Activated CD4-positive, CD25-positive, alpha-beta regulatory T cell treated with anti-CD3 and anti-CD28 coated beads, Interleukin-2, amount 50 U/mL, for 72 hours (primary cell): ENCODE measurements at regions not wholly inside any gene's neighbourhood (a gene's known extent, or its start where the extent isn't known, plus 50 kb on each side); places are given as distances from the start of the nearest gene placed in this dataset.
"Not testable (repeated sequence)": the region's sequence is repeated elsewhere in the genome, so short reads cannot be mapped to it uniquely, and the experiment has no call there.

ENCODE experiments used
- DNase-seq: peaks from one replicate; pipeline ENCODE4 v3.0.0; 2021

- DNase-seq, result no peak
Measured at GRCh38 chr6:144744720-144745119, 459.6 kb downstream of the UTRN start.

DNA sequence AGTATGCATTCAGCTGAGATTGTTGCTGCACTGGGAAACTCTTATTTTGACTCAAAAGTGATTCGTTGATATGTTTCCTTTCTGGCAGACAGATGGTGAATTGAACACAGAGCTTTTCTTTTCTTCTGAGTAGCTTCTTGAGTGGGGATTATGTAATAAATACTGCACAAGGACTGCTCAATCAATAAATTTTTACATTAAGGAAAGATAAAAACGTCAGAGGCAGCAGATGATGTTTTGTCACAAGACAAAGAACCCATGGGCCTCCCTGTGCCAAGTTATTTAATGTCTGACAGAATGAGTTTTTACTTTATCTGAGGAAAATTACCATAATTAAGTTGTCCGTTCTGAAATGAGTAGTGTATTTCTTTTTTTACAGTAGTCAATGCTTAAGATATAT lies 460.3 kb downstream of the UTRN start:
- no peak for DNase-seq

- DNase-seq, result no peak
Measured at GRCh38 chr6:144746902-144747469, 461.9 kb downstream of the UTRN start.

DNA sequence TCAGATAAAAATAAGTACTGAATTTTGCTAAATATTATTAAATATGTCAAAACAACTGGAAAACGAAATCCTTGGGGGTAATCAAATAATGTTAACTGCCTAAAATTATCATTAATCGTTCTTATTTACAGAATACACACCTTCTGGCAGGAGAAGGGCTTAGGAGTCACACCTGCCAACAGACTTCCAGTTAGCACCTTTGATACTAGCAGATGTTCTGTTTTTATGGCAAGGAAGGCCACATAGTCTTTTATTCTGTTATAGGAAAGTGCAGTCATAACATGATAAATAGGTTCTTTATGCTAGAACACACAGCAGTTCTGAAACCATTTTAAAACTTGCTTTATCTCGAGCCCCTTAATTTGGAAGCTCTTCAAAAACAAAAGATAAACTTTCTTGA lies 464.1 kb downstream of the UTRN start:
- no peak for DNase-seq

- DNase-seq, result no peak
Measured at GRCh38 chr6:144753023-144753705, 468.0 kb downstream of the UTRN start.

DNA sequence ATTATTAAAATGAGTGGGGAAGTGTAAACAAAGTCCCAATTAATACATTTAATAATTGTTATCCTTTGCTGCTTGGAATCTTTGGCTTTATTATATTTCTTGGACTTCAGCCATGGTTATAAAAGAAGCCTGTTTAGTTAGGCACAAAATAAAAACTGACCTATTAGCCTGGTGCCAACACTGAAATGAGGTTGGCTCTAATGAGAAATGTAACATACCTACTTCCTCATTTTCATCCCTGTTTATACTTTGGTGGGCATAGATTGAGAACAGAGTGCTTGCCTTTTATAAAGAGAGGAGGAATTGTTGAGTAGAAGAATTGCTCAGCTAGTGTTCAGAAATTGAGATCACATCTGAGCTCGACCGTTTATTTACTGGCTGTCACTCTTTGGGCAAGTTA lies 471.3 kb downstream of the UTRN start:
- DNase-seq, result no peak

- no peak for DNase-seq
Measured at GRCh38 chr6:144757299-144757698, 472.2 kb downstream of the UTRN start.

DNA sequence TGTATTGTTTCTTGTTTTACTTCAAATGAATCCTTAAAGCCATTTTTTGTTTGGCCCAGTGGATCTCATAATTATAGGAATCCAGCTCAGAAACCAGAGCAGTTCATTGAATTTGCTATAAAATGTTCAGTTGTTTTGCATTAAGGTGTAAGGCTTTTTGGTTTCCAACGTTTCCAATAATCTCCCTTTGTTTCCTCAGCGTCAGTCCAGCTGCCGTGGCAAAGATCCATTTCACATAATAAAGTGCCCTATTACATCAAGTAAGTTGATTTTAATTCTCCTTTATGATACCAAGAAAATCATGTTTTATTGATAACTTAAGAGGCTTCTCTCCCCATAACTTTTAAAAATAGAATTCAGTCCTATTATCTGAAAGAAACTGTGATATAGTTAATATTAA lies 472.6 kb downstream of the UTRN start:
- no peak for DNase-seq

- no peak for DNase-seq
Measured at GRCh38 chr6:144758602-144759001, 473.5 kb downstream of the UTRN start.

GRCh38 chr6:144762469-144762868 lies 477.3 kb downstream of the UTRN start:
- no peak for DNase-seq

DNA sequence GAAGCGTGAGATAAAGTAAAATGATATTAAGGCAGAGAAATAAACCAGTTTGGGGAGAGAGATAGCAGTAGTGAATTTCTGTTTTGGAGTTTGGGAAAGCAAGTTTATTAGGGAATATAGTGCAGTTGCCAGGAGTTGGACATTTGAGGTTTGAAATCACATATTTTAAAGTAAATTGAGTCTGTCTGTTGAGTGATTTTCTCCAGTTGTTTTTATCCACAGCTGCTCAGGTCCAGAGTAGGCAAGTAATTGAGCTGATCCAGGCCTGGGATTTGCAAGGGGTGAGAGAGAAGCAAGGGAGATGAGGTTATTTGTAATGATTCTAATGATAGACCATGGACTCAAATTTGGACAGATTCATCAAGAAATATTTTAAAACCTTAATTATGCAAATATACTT lies 481.9 kb downstream of the UTRN start:
- DNase-seq, result no peak

DNA sequence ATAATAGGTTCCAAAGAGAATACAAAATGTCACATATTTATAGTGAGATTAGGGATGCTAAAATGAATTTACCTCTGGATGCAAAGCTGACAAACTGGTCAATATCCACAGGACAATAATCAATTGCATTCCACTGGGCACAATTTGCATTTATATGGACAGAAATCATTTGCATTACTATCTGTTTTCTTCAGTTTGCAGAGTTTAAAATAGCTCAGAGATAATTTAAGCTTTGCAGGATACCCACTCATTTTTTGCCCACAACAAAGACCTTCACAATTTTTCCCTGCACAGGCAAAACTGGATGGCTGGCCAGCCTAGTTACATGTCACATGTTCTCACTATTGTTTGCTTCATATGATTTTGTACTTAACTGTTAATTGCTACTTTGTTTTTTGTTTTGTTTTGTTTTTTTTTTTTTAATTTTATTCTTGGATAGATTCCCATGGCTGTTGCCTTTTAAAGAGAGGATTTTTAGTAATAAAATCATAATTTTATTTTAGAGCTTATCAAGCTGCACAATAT lies 483.5 kb downstream of the UTRN start:
- no peak for DNase-seq

- DNase-seq, result no peak
Measured at GRCh38 chr6:144769142-144769541, 484.0 kb downstream of the UTRN start.

DNA sequence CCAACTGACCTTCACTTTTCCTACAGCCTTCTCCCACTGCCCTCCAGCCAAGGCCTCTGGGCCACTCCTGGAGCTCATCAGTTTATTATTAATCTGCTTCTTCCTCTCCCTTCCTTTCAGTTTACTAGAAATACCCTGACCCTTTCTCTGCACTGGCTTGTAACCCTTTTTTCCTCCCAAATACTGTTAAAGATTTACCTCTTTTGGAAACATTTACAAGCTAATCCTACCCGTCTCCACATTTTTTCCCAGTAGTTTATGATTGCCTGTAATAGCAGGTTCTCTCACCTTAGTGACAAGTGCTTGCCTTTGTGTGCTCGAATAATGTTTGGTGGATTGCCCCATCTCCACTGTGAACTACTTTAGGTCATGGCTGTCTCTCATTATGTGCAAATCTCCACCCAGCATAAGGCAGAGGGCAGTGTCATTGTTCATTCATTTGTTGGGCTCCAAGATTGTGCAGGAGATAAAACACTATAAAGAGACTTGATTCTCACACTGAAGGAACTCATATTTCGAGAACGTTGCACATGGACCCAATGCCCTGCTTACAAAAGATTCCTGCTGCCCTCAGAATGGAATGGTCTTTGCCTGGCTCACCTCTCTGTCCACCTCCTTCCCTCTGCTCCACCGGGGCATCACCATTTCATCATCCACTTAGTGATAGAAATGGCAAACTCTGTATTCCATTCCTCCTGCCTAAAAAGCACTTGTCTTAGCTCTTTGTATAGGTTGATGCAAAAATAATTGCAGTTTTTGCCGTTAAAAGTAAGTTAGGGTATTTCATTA lies 491.1 kb downstream of the UTRN start:
- no peak for DNase-seq

DNA sequence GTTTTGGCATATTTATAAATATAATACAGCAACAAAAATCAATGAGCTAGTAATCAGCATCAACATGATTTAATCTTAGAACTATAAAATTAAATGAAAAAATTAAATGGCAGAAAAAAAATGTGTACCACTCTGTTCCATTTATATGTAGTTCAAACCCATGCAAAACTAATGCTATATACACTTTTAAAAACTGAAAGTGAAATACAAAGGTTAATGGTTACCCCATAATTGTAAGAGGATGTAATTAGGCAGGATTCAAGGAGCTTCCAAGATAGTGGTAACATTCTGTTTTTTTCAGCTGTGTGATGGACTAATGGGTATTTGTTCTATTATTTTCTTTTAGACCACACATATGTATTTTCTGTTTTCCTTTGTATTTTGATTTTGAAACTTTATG lies 492.1 kb downstream of the UTRN start:
- DNase-seq, result no peak

GRCh38 chr6:144778056-144778455 lies 492.9 kb downstream of the UTRN start:
- DNase-seq, result no peak

GRCh38 chr6:144778773-144779492 lies 493.8 kb downstream of the UTRN start:
- no peak for DNase-seq

DNA sequence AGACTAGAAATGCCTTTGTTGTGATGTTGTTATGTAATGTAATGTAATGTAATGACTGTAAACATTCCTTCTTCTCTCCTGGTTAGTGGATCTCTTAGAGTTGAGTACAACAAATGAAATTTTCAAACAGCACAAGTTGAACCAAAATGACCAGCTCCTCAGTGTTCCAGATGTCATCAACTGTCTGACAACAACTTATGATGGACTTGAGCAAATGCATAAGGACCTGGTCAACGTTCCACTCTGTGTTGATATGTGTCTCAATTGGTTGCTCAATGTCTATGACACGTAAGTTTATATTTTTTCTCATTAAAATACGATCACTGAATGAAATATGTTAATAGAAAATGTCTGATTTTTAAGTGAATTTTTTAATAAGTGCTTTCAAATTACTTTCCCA lies 496.7 kb downstream of the UTRN start:
- no peak for DNase-seq

GRCh38 chr6:144782634-144783033 lies 497.5 kb downstream of the UTRN start:
- DNase-seq, result no peak

- no peak for DNase-seq
Measured at GRCh38 chr6:144785056-144785455, 499.9 kb downstream of the UTRN start.

- no peak for DNase-seq
Measured at GRCh38 chr6:144786825-144787224, 501.7 kb downstream of the UTRN start.

GRCh38 chr6:144793744-144794143 lies 508.6 kb downstream of the UTRN start:
- no peak for DNase-seq

- DNase-seq, result not testable (repeated sequence)
Measured at GRCh38 chr6:144795022-144795421, 509.9 kb downstream of the UTRN start.
